Suprapubic skin (tissue), 4 donors: ENCODE measurements at regions not wholly inside any gene's neighbourhood (a gene's known extent, or its start where the extent isn't known, plus 50 kb on each side); places are given as distances from the start of the nearest gene placed in this dataset.

Experiments used
- EP300 ChIP-seq: sonication (generic); formaldehyde crosslinking; IDR thresholded peaks from one replicate; pipeline ENCODE4 v1.6.1; 2017; ENCODE audit warnings: antibody characterized with exemption
- POLR2A ChIP-seq, 2 donors: fragments of 450-650 bp; IDR thresholded peaks; one replicate each; pipeline ENCODE4 v1.6.1; 2017; ENCODE audit warnings: antibody characterized with exemption in 2 of 2, mild to moderate bottlenecking in 2 of 2, moderate library complexity in 2 of 2
- POLR2AphosphoS5 ChIP-seq, 3 donors: sonication (generic); formaldehyde crosslinking; IDR thresholded peaks; one replicate each; pipeline ENCODE4 v1.6.1; 2017; ENCODE audit warnings: antibody characterized with exemption in 3 of 3
- TF ChIP-seq, protein P1 (sequence below), 2 donors: fragments of 200-600 bp in 1 of 2; fragments of 450-650 bp in 1 of 2; sonication (generic) in 1 of 2; IDR thresholded peaks; one replicate each; pipeline ENCODE4 v1.5.1; 2016 to 2019; ENCODE audit warnings: antibody characterized with exemption in 2 of 2, mild to moderate bottlenecking in 1 of 2, moderate library complexity in 1 of 2

DNA sequence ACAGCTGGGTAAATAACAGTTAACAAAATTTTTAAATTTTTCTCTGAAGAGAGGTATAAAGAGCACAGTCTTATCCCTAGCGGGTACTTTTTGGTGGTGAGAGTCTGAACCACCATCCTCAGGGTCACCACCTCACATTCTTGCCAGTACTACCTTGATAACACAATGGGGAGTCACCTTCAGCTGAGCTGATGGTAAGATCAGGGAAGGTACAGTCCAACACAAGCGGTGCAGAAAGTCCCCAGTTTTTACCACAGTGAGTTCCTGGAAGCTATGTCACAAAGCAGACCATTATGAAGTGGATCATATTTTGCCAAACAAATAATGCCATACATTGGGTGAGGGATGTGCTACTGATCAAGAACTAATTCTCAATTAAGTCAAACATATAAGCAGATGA, 176.9 kb downstream of the FASLG start:
- TF ChIP-seq, protein P1, sequence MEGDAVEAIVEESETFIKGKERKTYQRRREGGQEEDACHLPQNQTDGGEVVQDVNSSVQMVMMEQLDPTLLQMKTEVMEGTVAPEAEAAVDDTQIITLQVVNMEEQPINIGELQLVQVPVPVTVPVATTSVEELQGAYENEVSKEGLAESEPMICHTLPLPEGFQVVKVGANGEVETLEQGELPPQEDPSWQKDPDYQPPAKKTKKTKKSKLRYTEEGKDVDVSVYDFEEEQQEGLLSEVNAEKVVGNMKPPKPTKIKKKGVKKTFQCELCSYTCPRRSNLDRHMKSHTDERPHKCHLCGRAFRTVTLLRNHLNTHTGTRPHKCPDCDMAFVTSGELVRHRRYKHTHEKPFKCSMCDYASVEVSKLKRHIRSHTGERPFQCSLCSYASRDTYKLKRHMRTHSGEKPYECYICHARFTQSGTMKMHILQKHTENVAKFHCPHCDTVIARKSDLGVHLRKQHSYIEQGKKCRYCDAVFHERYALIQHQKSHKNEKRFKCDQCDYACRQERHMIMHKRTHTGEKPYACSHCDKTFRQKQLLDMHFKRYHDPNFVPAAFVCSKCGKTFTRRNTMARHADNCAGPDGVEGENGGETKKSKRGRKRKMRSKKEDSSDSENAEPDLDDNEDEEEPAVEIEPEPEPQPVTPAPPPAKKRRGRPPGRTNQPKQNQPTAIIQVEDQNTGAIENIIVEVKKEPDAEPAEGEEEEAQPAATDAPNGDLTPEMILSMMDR (IDR thresholded peaks at IDR 0.05), result no peak
- TF ChIP-seq POLR2A (IDR thresholded peaks at IDR 0.05) (no peak), EP300 (no peak), POLR2AphosphoS5 (IDR thresholded peaks at IDR 0.05) (no peak)
